Activated effector memory CD4-positive, alpha-beta T cell treated with Interleukin-2 at 50 U/mL for 16 hours (primary cell): ENCODE measurements at regions not wholly inside any gene's neighbourhood (a gene's known extent, or its start where the extent isn't known, plus 50 kb on each side); places are given as distances from the start of the nearest gene placed in this dataset.
"Not testable (repeated sequence)": the region's sequence is repeated elsewhere in the genome, so short reads cannot be mapped to it uniquely, and the experiment has no call there.

Experiments used
- DNase-seq: peaks from one replicate; pipeline ENCODE4 v3.0.0-alpha.2; 2020

- DNase-seq: not testable (repeated sequence)
Measured at GRCh38 chr15:88965097-88965496, 51.9 kb upstream of the MFGE8 start.

- no peak for DNase-seq
Measured at GRCh38 chr15:88970232-88970631, 57.1 kb upstream of the MFGE8 start.

- DNase-seq: no peak
Measured at GRCh38 chr15:88974392-88974791, 61.2 kb upstream of the MFGE8 start.

GRCh38 chr15:88975891-88976290, 62.7 kb upstream of the MFGE8 start:
- no peak for DNase-seq

GRCh38 chr15:88976656-88977055, 63.5 kb upstream of the MFGE8 start:
- DNase-seq: no peak

GRCh38 chr15:88979674-88980073, 66.5 kb upstream of the MFGE8 start:
- DNase-seq: no peak

- DNase-seq: no peak
Measured at GRCh38 chr15:88980498-88980897, 67.3 kb upstream of the MFGE8 start.

GRCh38 chr15:88981244-88982215, 68.4 kb upstream of the MFGE8 start:
- no peak for DNase-seq

GRCh38 chr15:88982304-88982945, 69.2 kb upstream of the MFGE8 start:
- DNase-seq: no peak

- no peak for DNase-seq
Measured at GRCh38 chr15:88982946-88983342, 69.8 kb upstream of the MFGE8 start.

- DNase-seq: no peak
Measured at GRCh38 chr15:88983861-88984429, 70.8 kb upstream of the MFGE8 start.

GRCh38 chr15:88985547-88986393, 72.6 kb upstream of the MFGE8 start:
- DNase-seq: no peak

- no peak for DNase-seq
Measured at GRCh38 chr15:88986949-88987590, 73.9 kb upstream of the MFGE8 start.

GRCh38 chr15:88987591-88987933, 74.4 kb upstream of the MFGE8 start:
- no peak for DNase-seq

- no peak for DNase-seq
Measured at GRCh38 chr15:88987934-88988671, 74.9 kb upstream of the MFGE8 start.

- no peak for DNase-seq
Measured at GRCh38 chr15:88989578-88989977, 76.4 kb upstream of the MFGE8 start.

- no peak for DNase-seq
Measured at GRCh38 chr15:88990185-88990679, 77.1 kb upstream of the MFGE8 start.

- no peak for DNase-seq
Measured at GRCh38 chr15:88992216-88992615, 79.0 kb upstream of the MFGE8 start.

GRCh38 chr15:88992912-88993376, 79.8 kb upstream of the MFGE8 start:
- no peak for DNase-seq

- DNase-seq: no peak
Measured at GRCh38 chr15:88993662-88994061, 80.5 kb upstream of the MFGE8 start.

GRCh38 chr15:88994286-88994685, 81.1 kb upstream of the MFGE8 start:
- DNase-seq: no peak
